OCI-LY7 (cell line): ENCODE measurements at regions not wholly inside any gene's neighbourhood (a gene's known extent, or its start where the extent isn't known, plus 50 kb on each side); places are given as distances from the start of the nearest gene placed in this dataset.
"Not testable (repeated sequence)": the region's sequence is repeated elsewhere in the genome, so short reads cannot be mapped to it uniquely, and the experiment has no call there.

Experiments used
- BruUV-seq: library from RNA; stranded (reverse); fragments of 400-500 nt; replicated peaks from 2 replicates; lab custom pipeline; 2021; lab: Mats Ljungman, UMichigan
- CTCF ChIA-PET: fragments of 300-600 bp; sonication (Branson Sonifier 250); formaldehyde crosslinking; loops from one replicate; lab custom pipeline; 2022; ENCODE audit warnings: antibody characterized with exemption; ENCODE audit not compliant: unreplicated experiment; lab: Charles Lee
- POLR2A ChIA-PET: fragments of 300-600 bp; sonication (Branson Sonifier 250); formaldehyde crosslinking; loops from one replicate; lab custom pipeline; 2022; ENCODE audit warnings: antibody characterized with exemption; lab: Charles Lee
- DNase-seq: peaks from one replicate; pipeline ENCODE4 v3.0.0-alpha.2; 2015; ENCODE audit warnings: low spot score
- H2AFZ ChIP-seq: fragments of 200-600 bp; sonication (generic), shearing (Covaris generic); 2 replicates; pipeline ENCODE4 v1.6.1; 2014; ENCODE audit warnings: mild to moderate bottlenecking, antibody characterized with exemption, low read length, moderate library complexity
- H3K27ac ChIP-seq: fragments of 200-600 bp; sonication (generic); 2 replicates; pipeline ENCODE4 v1.5.1; 2014; ENCODE audit warnings: mixed run types, low read depth, mild to moderate bottlenecking, moderate library complexity, low read length, inconsistent platforms; ENCODE audit not compliant: poor library complexity, severe bottlenecking
- H3K36me3 ChIP-seq: fragments of 200-600 bp; sonication (generic); 2 replicates; pipeline ENCODE4 v1.6.1; 2014; ENCODE audit warnings: mild to moderate bottlenecking, antibody characterized with exemption, low read length, moderate library complexity, mixed read lengths; ENCODE audit not compliant: insufficient read depth
- H3K4me1 ChIP-seq: fragments of 200-600 bp; sonication (generic); 2 replicates; pipeline ENCODE4 v1.5.1; 2014; ENCODE audit warnings: mild to moderate bottlenecking, low read length; ENCODE audit not compliant: insufficient read depth, poor library complexity, severe bottlenecking
- H3K4me2 ChIP-seq: fragments of 200-600 bp; sonication (generic); 2 replicates; pipeline ENCODE4 v1.6.1; 2014; ENCODE audit warnings: mild to moderate bottlenecking, low read length
- H3K4me3 ChIP-seq: fragments of 200-600 bp; sonication (generic); 2 replicates; pipeline ENCODE4 v1.5.1; 2014; ENCODE audit warnings: mild to moderate bottlenecking, low read depth, low read length; ENCODE audit not compliant: poor library complexity, severe bottlenecking
- H3K79me2 ChIP-seq: fragments of 200-600 bp; sonication (generic); 2 replicates; pipeline ENCODE4 v1.6.1; 2016; ENCODE audit warnings: low read depth, mild to moderate bottlenecking, low read length, moderate library complexity, mixed read lengths; ENCODE audit not compliant: insufficient read depth
- H3K9me2 ChIP-seq: fragments of 200-600 bp; sonication (generic); 2 replicates; pipeline ENCODE4 v1.6.1; 2016; ENCODE audit warnings: mild to moderate bottlenecking, low read length, mixed read lengths; ENCODE audit not compliant: insufficient read depth
- H3K9me3 ChIP-seq: fragments of 200-600 bp; sonication (generic); 2 replicates; pipeline ENCODE4 v1.6.1; 2014; ENCODE audit warnings: mild to moderate bottlenecking, mixed run types, low read length, mixed read lengths
- H4K20me1 ChIP-seq: fragments of 200-600 bp; sonication (generic); 2 replicates; pipeline ENCODE4 v1.6.1; 2014; ENCODE audit warnings: mild to moderate bottlenecking, antibody characterized with exemption, low read length, moderate library complexity, mixed read lengths; ENCODE audit not compliant: insufficient read depth
- CTCF ChIP-seq: fragments of 200-600 bp; sonication (generic); conservative IDR thresholded peaks from 2 replicates; pipeline ENCODE4 v1.5.1; 2014; ENCODE audit warnings: mild to moderate bottlenecking, antibody characterized with exemption, low read length, moderate library complexity, mixed read lengths
- EZH2phosphoT487 ChIP-seq: fragments of 200-600 bp; sonication (generic); IDR thresholded peaks from 2 replicates; pipeline ENCODE4 v1.6.1; 2018; ENCODE audit warnings: low read depth, borderline replicate concordance, mild to moderate bottlenecking, mixed run types, antibody characterized with exemption, low read length, moderate library complexity, mixed read lengths
- intact Hi-C: fragments of 100-400 bp; cut with micrococcal nuclease; formaldehyde crosslinking; loops from one replicate; pipeline ENCODE4 v1.10.0; 2022; ENCODE audit not compliant: unreplicated experiment

DNA sequence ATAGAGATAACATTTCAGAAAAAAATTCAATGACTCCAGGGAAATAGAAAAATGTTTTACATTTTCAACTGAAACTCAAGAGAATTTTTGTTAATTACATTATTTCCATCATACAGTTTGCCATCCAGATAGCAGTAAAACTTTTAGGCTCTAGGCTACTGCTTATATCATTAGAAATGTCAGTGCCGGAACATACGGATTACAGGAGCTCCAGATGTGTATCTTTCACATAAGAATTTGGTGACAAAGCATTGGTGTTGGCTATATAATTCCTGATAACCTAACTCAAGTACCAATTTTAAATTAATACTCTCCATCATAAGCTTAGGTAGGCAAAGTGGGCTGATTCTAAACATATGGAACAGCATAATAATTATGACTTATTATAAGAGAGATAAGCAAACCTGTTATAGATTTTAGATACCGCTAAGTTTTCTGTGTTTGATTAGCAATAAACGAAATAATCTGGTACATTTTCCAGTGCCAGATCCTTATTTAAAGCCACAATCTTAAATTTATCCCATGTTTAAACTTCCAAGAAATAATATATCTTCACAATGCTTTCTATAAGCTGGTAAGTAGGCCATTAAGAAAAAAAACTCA lies 637.9 kb downstream of the NXPH1 start:
- TF ChIP-seq CTCF (no peak), EZH2phosphoT487 (no peak)
- no peak overlapping the region for H2AFZ ChIP-seq
- H3K4me3 ChIP-seq = no peak overlapping the region
- intact Hi-C loops = no loop called here
- ChIA-PET CTCF (no interaction called here), POLR2A (interaction anchor here (0.5 kb wide), 1 partner anchor 11 kb away, joined by 5 read pairs; no protein-coding TSS in a partner anchor)
- H3K9me3 ChIP-seq = no peaks in the 10 kb centered on the region
- no peak for DNase-seq
- H3K36me3 ChIP-seq = no peaks in the 10 kb centered on the region
- no peaks in the 10 kb centered on the region for H4K20me1 ChIP-seq
- no TSS peak for BruUV-seq
- H3K4me2 ChIP-seq = no peak overlapping the region
- no peaks in the 10 kb centered on the region for H3K9me2 ChIP-seq
- no peak overlapping the region for H3K27ac ChIP-seq
- H3K79me2 ChIP-seq = no peaks in the 10 kb centered on the region
- no peaks in the 10 kb centered on the region for H3K4me1 ChIP-seq

- H3K79me2 ChIP-seq, BruUV-seq, H3K9me3 ChIP-seq, H4K20me1 ChIP-seq, CTCF ChIA-PET, intact Hi-C loops, H2AFZ ChIP-seq, H3K9me2 ChIP-seq, DNase-seq, H3K27ac ChIP-seq, H3K4me3 ChIP-seq, H3K4me2 ChIP-seq, H3K36me3 ChIP-seq, H3K4me1 ChIP-seq: not testable (repeated sequence)
- POLR2A ChIA-PET = interaction anchor here (0.7 kb wide), 1 partner anchor 17 kb away, joined by 3 read pairs; no protein-coding TSS in a partner anchor
Measured at GRCh38 chr7:9075774-9076173, 642.4 kb downstream of the NXPH1 start.

DNA sequence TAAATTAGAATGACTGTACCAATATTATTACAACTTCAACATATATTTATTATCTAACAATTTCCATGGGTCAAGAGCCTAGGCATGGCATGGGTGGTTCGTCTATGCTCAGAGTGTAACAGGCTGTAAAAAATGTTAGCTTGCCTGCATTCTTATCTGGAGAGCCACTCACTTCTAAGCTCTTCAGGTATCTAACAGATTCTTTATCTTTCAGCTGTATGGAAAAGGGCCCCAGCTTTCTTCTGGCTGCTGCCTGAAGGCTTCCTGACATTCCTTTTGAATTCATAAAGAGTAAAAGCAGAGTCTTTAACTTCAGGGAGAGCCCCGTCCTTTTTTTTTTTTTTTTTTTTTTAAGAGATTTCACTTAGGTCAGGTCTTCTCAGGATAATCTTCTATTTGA lies 648.8 kb downstream of the NXPH1 start:
- Histone ChIP-seq H3K4me3 (no peak overlapping the region), H2AFZ (no peak overlapping the region), H3K79me2 (no peaks in the 10 kb centered on the region), H3K36me3 (no peaks in the 10 kb centered on the region), H3K4me2 (no peak overlapping the region), H3K4me1 (no peaks in the 10 kb centered on the region), H4K20me1 (no peaks in the 10 kb centered on the region), H3K9me3 (no peaks in the 10 kb centered on the region), H3K9me2 (no peaks in the 10 kb centered on the region), H3K27ac (no peak overlapping the region)
- DNase-seq = no peak
- no TSS peak for BruUV-seq
- ChIA-PET CTCF (no interaction called here), POLR2A (interaction anchor here (0.7 kb wide), 1 partner anchor 11 kb away, joined by 5 read pairs; no protein-coding TSS in a partner anchor)
- TF ChIP-seq EZH2phosphoT487 (no peak), CTCF (no peak)
- intact Hi-C loops = no loop called here
